Naive thymus-derived CD4-positive, alpha-beta T cell (primary cell): ENCODE measurements at regions not wholly inside any gene's neighbourhood (a gene's known extent, or its start where the extent isn't known, plus 50 kb on each side); places are given as distances from the start of the nearest gene placed in this dataset.

Experiments used
- ATAC-seq: fragments of 150-1000 bp; cut with Tn5 transposase; 2 replicates; pipeline ENCODE4 v1.10.0; 2021; ENCODE audit warnings: mild to moderate bottlenecking, moderate library complexity
- CTCF ChIA-PET: fragments of 350-600 bp; sonication (Branson Sonifier 250); formaldehyde crosslinking; loops from one replicate; lab custom pipeline; 2021; ENCODE audit warnings: antibody characterized with exemption; lab: Charles Lee
- POLR2A ChIA-PET: fragments of 350-600 bp; sonication (Branson Sonifier 250); formaldehyde crosslinking; loops from one replicate; lab custom pipeline; 2021; ENCODE audit warnings: antibody characterized with exemption, inconsistent platforms; lab: Charles Lee
- DNase-seq, 9 donors: peaks; one replicate each; pipeline versions ENCODE4 v3.0.0 to v3.0.0-alpha.2; 2020 to 2022; ENCODE audit warnings: mixed read lengths in 1 of 9
- H3K27ac ChIP-seq: one replicate; pipeline ENCODE4 v1.7.0; 2013; ENCODE audit warnings: mild to moderate bottlenecking, low read depth, low read length, moderate library complexity
- H3K27me3 ChIP-seq, 2 donors: one replicate each; pipeline ENCODE4 v1.7.0; 2013; ENCODE audit warnings: low read length in 2 of 2, mild to moderate bottlenecking in 2 of 2, moderate library complexity in 2 of 2; ENCODE audit not compliant: control insufficient read depth in 2 of 2, insufficient read depth in 2 of 2
- H3K36me3 ChIP-seq, 3 experiments: 1 replicate in 2 of 3; 2 replicates in 1 of 3; pipeline ENCODE4 v1.7.0; 2013; ENCODE audit warnings: low read length in 3 of 3, mild to moderate bottlenecking in 3 of 3, moderate library complexity in 1 of 3; ENCODE audit not compliant: insufficient read depth in 3 of 3, control insufficient read depth in 2 of 3
- H3K4me1 ChIP-seq, 2 donors: one replicate each; pipeline ENCODE4 v1.7.0; 2013; ENCODE audit warnings: low read length in 2 of 2, mild to moderate bottlenecking in 2 of 2, moderate library complexity in 1 of 2; ENCODE audit not compliant: control insufficient read depth in 2 of 2, insufficient read depth in 2 of 2
- H3K4me3 ChIP-seq: 2 replicates; pipeline ENCODE4 v1.7.0; 2013; ENCODE audit warnings: mild to moderate bottlenecking, low read length
- H3K9me3 ChIP-seq, 3 experiments: 1 replicate in 2 of 3; 2 replicates in 1 of 3; pipeline ENCODE4 v1.7.0; 2013; ENCODE audit warnings: low read length in 3 of 3; ENCODE audit not compliant: control insufficient read depth in 2 of 3
- H3K27ac Mint-ChIP-seq, 9 donors: one replicate each; pipeline ENCODE4 v1.8.0; 2020 to 2022; ENCODE audit warnings: mixed read lengths in 9 of 9, mild to moderate bottlenecking in 8 of 9, moderate library complexity in 5 of 9, inconsistent platforms in 2 of 9
- H3K27me3 Mint-ChIP-seq, 5 donors: one replicate each; pipeline ENCODE4 v1.8.0; 2021 to 2022; ENCODE audit warnings: mixed read lengths in 5 of 5, mild to moderate bottlenecking in 1 of 5
- H3K36me3 Mint-ChIP-seq, 5 donors: one replicate each; pipeline ENCODE4 v1.8.0; 2020 to 2022; ENCODE audit warnings: mixed read lengths in 5 of 5, mild to moderate bottlenecking in 3 of 5, inconsistent platforms in 1 of 5
- H3K4me1 Mint-ChIP-seq, 7 donors: one replicate each; pipeline ENCODE4 v1.8.0; 2020 to 2022; ENCODE audit warnings: mixed read lengths in 7 of 7, mild to moderate bottlenecking in 3 of 7, inconsistent platforms in 1 of 7
- H3K4me3 Mint-ChIP-seq, 10 donors: one replicate each; pipeline ENCODE4 v1.8.0; 2020 to 2022; ENCODE audit warnings: mild to moderate bottlenecking in 10 of 10, mixed read lengths in 10 of 10, moderate library complexity in 6 of 10, inconsistent platforms in 2 of 10
- H3K9me3 Mint-ChIP-seq, 11 donors: one replicate each; pipeline ENCODE4 v1.8.0; 2020 to 2022; ENCODE audit warnings: mixed read lengths in 11 of 11, mild to moderate bottlenecking in 4 of 11, inconsistent platforms in 1 of 11, moderate library complexity in 1 of 11
- intact Hi-C, 2 donors: fragments of 100-400 bp; cut with micrococcal nuclease; formaldehyde crosslinking; loops; one replicate each; pipeline ENCODE4 v1.15.1; 2023

DNA sequence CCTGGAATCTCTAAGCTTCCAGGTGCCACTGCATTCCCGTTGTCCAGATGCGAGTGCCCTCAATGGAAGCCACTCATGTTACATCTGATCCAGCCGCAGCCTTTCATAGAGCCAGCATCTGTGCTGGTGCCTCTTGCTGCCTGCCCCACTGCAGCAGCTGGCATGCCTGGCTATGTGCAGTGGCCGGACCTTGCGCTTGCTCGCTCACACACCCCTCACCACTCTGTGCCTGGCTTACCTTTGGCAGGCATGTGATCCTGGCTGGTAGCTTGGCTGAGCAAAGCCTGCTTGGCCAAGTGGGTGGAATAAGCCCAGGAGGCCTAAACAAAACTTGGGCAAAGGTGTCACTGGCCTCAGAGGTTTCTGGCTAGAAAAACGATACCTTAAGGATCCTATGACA, 59.5 kb upstream of the CDKN2AIP start:
- Histone ChIP-seq H3K4me1 (no peaks in the 10 kb centered on the region), H3K27me3 (no peaks in the 10 kb centered on the region), H3K4me3 (no peak overlapping the region), H3K9me3 (peaks cover 0 to 9% (median 0%) of the 10 kb centered on the region in 3 experiments), H3K27ac (no peak overlapping the region), H3K36me3 (no peaks in the 10 kb centered on the region)
- ATAC-seq (no peak), DNase-seq (no peak)
- Mint-ChIP-seq H3K4me3 (no peak overlapping the region), H3K9me3 (peaks cover 0 to 5% (median 0%) of the 10 kb centered on the region in 11 donors), H3K27ac (no peak overlapping the region), H3K4me1 (no peaks in the 10 kb centered on the region), H3K27me3 (peaks cover 0 to 9% (median 3%) of the 10 kb centered on the region in 5 donors), H3K36me3 (no peaks in the 10 kb centered on the region)
- POLR2A ChIA-PET: no interaction called here
- CTCF ChIA-PET: no interaction called here
- intact Hi-C loops: no loop called here

GRCh38 chr4:183388021-183388420, 56.4 kb upstream of the CDKN2AIP start:
- ATAC-seq (no peak), DNase-seq (no peak)
- no peak overlapping the region for H3K4me3 ChIP-seq
- peaks cover 0 to 9% (median 0%) of the 10 kb centered on the region in 3 experiments for H3K9me3 ChIP-seq
- no peaks in the 10 kb centered on the region for H3K36me3 ChIP-seq
- H3K36me3 Mint-ChIP-seq: no peaks in the 10 kb centered on the region
- peaks cover 6 to 16% (median 11%) of the 10 kb centered on the region in 7 donors for H3K4me1 Mint-ChIP-seq
- H3K4me3 Mint-ChIP-seq: no peak overlapping the region
- peaks cover 0 to 4% (median 0%) of the 10 kb centered on the region in 11 donors for H3K9me3 Mint-ChIP-seq
- no peak overlapping the region for H3K27ac ChIP-seq
- intact Hi-C loops: no loop called here
- peaks cover 0 to 12% (median 4%) of the 10 kb centered on the region in 5 donors for H3K27me3 Mint-ChIP-seq
- POLR2A ChIA-PET: no interaction called here
- CTCF ChIA-PET: no interaction called here
- H3K27ac Mint-ChIP-seq: no peak overlapping the region
- peaks cover 0 to 7% of the 10 kb centered on the region in 2 donors for H3K4me1 ChIP-seq
- H3K27me3 ChIP-seq: no peaks in the 10 kb centered on the region

DNA sequence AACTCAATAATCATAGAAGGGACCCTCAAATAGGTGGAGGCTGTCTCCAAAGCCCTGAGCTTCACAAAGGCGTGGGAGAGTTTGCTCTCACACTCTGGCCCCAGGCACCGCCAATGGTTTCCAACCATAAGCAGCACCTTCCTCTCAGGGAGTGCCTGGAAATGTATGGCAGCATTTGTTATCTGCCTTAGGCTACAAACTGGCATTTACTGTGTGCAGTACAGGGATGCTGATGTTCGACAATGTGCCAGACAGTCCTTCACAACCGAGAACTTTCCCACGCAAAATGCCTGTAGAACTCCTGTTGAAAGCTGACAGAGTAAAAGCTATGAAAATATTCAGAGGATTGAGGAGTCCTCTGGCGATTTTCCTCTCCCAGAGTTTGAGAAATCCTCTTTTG, 55.7 kb upstream of the CDKN2AIP start:
- H3K27me3 ChIP-seq: no peaks in the 10 kb centered on the region
- no peak overlapping the region for H3K4me3 ChIP-seq
- no peaks in the 10 kb centered on the region for H3K36me3 Mint-ChIP-seq
- no peak overlapping the region for H3K27ac ChIP-seq
- intact Hi-C loops: no loop called here
- H3K4me1 Mint-ChIP-seq: peaks cover 6 to 17% (median 11%) of the 10 kb centered on the region in 7 donors
- no peaks in the 10 kb centered on the region for H3K36me3 ChIP-seq
- H3K27ac Mint-ChIP-seq: no peak overlapping the region
- H3K9me3 Mint-ChIP-seq: peaks cover 0 to 4% (median 0%) of the 10 kb centered on the region in 11 donors
- H3K9me3 ChIP-seq: peaks cover 0 to 7% (median 0%) of the 10 kb centered on the region in 3 experiments
- peaks cover 0 to 7% of the 10 kb centered on the region in 2 donors for H3K4me1 ChIP-seq
- CTCF ChIA-PET: no interaction called here
- ATAC-seq (no peak), DNase-seq (no peak)
- POLR2A ChIA-PET: no interaction called here
- H3K27me3 Mint-ChIP-seq: peaks cover 0 to 14% (median 4%) of the 10 kb centered on the region in 5 donors
- H3K4me3 Mint-ChIP-seq: no peak overlapping the region

DNA sequence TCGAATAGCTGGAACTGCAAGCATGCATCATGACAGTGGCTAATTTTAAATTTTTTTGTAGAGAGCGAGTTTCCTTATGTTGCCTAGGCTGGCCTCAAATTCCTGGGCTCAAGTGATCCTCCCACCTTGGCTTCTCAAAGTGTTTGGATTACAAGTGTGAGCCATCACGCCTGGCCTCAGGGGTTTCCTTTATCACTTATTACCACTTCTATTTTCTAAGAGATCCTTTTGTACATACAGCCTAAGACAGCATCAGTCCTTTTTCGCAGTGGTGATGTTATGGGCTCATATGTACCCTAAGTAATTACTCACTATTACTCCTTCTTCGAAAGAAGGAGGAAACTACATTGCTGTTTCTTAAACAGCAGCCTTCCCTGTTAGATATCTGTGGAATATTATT, 54.1 kb upstream of the CDKN2AIP start:
- DNase-seq (no peak), ATAC-seq (no peak)
- Histone ChIP-seq H3K9me3 (no peaks in the 10 kb centered on the region), H3K36me3 (no peaks in the 10 kb centered on the region), H3K4me3 (no peak overlapping the region), H3K27ac (no peak overlapping the region), H3K4me1 (peaks cover 0 to 7% of the 10 kb centered on the region in 2 donors), H3K27me3 (no peaks in the 10 kb centered on the region)
- CTCF ChIA-PET: no interaction called here
- H3K27ac Mint-ChIP-seq: no peak overlapping the region
- POLR2A ChIA-PET: no interaction called here
- intact Hi-C loops: loop anchor here in 1 of 2 donors (10.0 kb wide), 1 partner anchor 316 kb away; no protein-coding TSS in a partner anchor
- H3K4me3 Mint-ChIP-seq: no peak overlapping the region
- no peaks in the 10 kb centered on the region for H3K36me3 Mint-ChIP-seq
- peaks cover 0 to 14% (median 4%) of the 10 kb centered on the region in 5 donors for H3K27me3 Mint-ChIP-seq
- H3K4me1 Mint-ChIP-seq: peaks cover 6 to 20% (median 11%) of the 10 kb centered on the region in 7 donors
- peaks cover 0 to 2% (median 0%) of the 10 kb centered on the region in 11 donors for H3K9me3 Mint-ChIP-seq

DNA sequence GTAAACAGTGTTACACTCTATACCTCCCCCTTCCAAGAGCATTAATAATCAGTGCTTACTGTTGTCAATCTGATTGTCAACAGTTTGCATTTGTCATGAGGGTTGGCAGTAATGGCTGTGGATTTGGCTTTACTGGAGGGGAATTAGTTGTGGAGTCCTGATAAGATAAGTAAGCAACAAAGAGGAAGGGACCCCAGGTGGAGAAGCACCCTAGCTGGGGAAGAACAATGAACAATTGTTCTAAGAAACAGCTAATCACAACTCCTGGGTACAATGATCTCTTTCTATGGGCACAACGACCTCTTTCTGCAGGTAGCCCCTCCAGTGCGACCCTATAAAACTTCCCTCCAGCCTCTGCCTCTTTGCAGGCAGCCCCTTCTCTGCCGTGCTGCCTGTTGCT, 53.2 kb upstream of the CDKN2AIP start:
- intact Hi-C loops: loop anchor here in 1 of 2 donors (10.0 kb wide), 1 partner anchor 316 kb away; no protein-coding TSS in a partner anchor
- H3K27ac Mint-ChIP-seq: peak overlapping the region in 1 of 9 donors; percentile 5
- no peaks in the 10 kb centered on the region for H3K27me3 ChIP-seq
- peaks cover 0 to 14% (median 4%) of the 10 kb centered on the region in 5 donors for H3K27me3 Mint-ChIP-seq
- no peaks in the 10 kb centered on the region for H3K9me3 ChIP-seq
- DNase-seq (no peak), ATAC-seq (no peak)
- POLR2A ChIA-PET: no interaction called here
- H3K4me1 ChIP-seq: peaks cover 0 to 7% of the 10 kb centered on the region in 2 donors
- H3K9me3 Mint-ChIP-seq: peaks cover 0 to 2% (median 0%) of the 10 kb centered on the region in 11 donors
- no peak overlapping the region for H3K4me3 Mint-ChIP-seq
- no peak overlapping the region for H3K27ac ChIP-seq
- H3K4me3 ChIP-seq: no peak overlapping the region
- no peaks in the 10 kb centered on the region for H3K36me3 Mint-ChIP-seq
- no peaks in the 10 kb centered on the region for H3K36me3 ChIP-seq
- CTCF ChIA-PET: no interaction called here
- peaks cover 7 to 24% (median 13%) of the 10 kb centered on the region in 7 donors for H3K4me1 Mint-ChIP-seq

- DNase-seq (peak in 1 of 9 donors; percentile 10), ATAC-seq (peak; percentile 51)
- peaks cover 0 to 20% (median 4%) of the 10 kb centered on the region in 5 donors for H3K27me3 Mint-ChIP-seq
- CTCF ChIA-PET: no interaction called here
- Histone ChIP-seq H3K9me3 (no peaks in the 10 kb centered on the region), H3K36me3 (no peaks in the 10 kb centered on the region), H3K4me1 (peaks cover 0 to 7% of the 10 kb centered on the region in 2 donors), H3K4me3 (no peak overlapping the region), H3K27me3 (no peaks in the 10 kb centered on the region), H3K27ac (no peak overlapping the region)
- peaks cover 11 to 36% (median 23%) of the 10 kb centered on the region in 7 donors for H3K4me1 Mint-ChIP-seq
- intact Hi-C loops: loop anchor here in 1 of 2 donors (10.0 kb wide), 1 partner anchor 318 kb away; no protein-coding TSS in a partner anchor
- H3K36me3 Mint-ChIP-seq: no peaks in the 10 kb centered on the region
- H3K9me3 Mint-ChIP-seq: peaks cover 0 to 2% (median 0%) of the 10 kb centered on the region in 11 donors
- peak overlapping the region in 1 of 9 donors; percentile 47 for H3K27ac Mint-ChIP-seq
- H3K4me3 Mint-ChIP-seq: peak overlapping the region in 1 of 10 donors; percentile 6
- POLR2A ChIA-PET: no interaction called here
Measured at GRCh38 chr4:183392377-183392776, 52.1 kb upstream of the CDKN2AIP start.

DNA sequence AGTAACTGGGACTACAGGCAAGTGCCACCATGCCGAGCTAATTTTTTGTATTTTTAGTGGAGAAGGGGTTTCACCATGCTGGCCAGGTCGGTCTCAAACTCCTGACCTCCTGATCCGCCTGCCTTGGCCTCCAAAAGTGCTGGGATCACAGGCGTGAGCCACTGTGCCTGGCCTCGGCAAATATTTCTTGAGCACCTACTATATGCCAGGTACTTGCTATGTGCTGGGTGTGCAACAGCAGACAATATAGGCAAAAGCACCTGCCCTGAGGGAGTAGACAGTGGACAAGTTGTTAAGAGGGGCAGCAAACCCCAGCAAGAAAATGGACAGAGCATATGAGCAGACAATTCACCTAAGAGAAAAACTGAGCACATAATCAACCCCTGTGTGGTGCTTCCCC, 51.0 kb upstream of the CDKN2AIP start:
- Mint-ChIP-seq H3K4me1 (peaks cover 20 to 42% (median 28%) of the 10 kb centered on the region in 7 donors), H3K27me3 (peaks cover 0 to 24% (median under 1%) of the 10 kb centered on the region in 5 donors), H3K4me3 (no peak overlapping the region), H3K27ac (no peak overlapping the region), H3K9me3 (no peaks in the 10 kb centered on the region), H3K36me3 (no peaks in the 10 kb centered on the region)
- ATAC-seq (no peak), DNase-seq (no peak)
- intact Hi-C loops: loop anchor here in 1 of 2 donors (10.0 kb wide), 1 partner anchor 319 kb away; no protein-coding TSS in a partner anchor
- H3K4me1 ChIP-seq: peaks cover 6 to 7% of the 10 kb centered on the region in 2 donors
- no peaks in the 10 kb centered on the region for H3K9me3 ChIP-seq
- no peak overlapping the region for H3K27ac ChIP-seq
- no peaks in the 10 kb centered on the region for H3K36me3 ChIP-seq
- no peak overlapping the region for H3K4me3 ChIP-seq
- no peaks in the 10 kb centered on the region for H3K27me3 ChIP-seq
- ChIA-PET CTCF (no interaction called here), POLR2A (no interaction called here)
